ENCODE measurements at regions not wholly inside any gene's neighbourhood (a gene's known extent, or its start where the extent isn't known, plus 50 kb on each side); places are given as distances from the start of the nearest gene placed in this dataset.
"Not testable (repeated sequence)": the region's sequence is repeated elsewhere in the genome, so short reads cannot be mapped to it uniquely, and the experiment has no call there.

GRCh38 chr10:126749015-126749655 lies 78.6 kb upstream of the C10orf90 start:
- peak; percentile 71 for ATAC-seq

GRCh38 chr10:126754966-126755365 lies 84.5 kb upstream of the C10orf90 start:
- DNase-seq (no peak), ATAC-seq (no peak)
- Mint-ChIP-seq H3K36me3 (ENCODE audit: low read depth) (no peaks in the 10 kb centered on the region), H3K9me3 (ENCODE audit: insufficient read depth) (no peaks in the 10 kb centered on the region), H3K4me3 (no peak overlapping the region), H3K27me3 (ENCODE audit: low read depth) (no peaks in the 10 kb centered on the region), H3K4me1 (ENCODE audit: low read depth) (no peaks in the 10 kb centered on the region), H3K27ac (no peak overlapping the region)
- POLR2A ChIA-PET, result no interaction called here
- CTCF ChIA-PET, result no interaction called here

More at GRCh38 chr10:126749015-126749655, 78.6 kb upstream of the C10orf90 start:
- Mint-ChIP-seq H3K4me3 (no peak overlapping the region), H3K36me3 (ENCODE audit: low read depth) (no peaks in the 10 kb centered on the region), H3K4me1 (ENCODE audit: low read depth) (no peaks in the 10 kb centered on the region), H3K27me3 (ENCODE audit: low read depth) (no peaks in the 10 kb centered on the region), H3K27ac (no peak overlapping the region), H3K9me3 (ENCODE audit: insufficient read depth) (no peaks in the 10 kb centered on the region)
- ChIA-PET CTCF (interaction anchor here (0.5 to 0.6 kb wide), 2 partner anchors 703 to 867 kb away, joined by 3 read pairs; no protein-coding TSS in a partner anchor), POLR2A (no interaction called here)
- peak; percentile 54 for DNase-seq

- H3K4me1 Mint-ChIP-seq (ENCODE audit: low read depth), result no peaks in the 10 kb centered on the region
- no peak for DNase-seq
- POLR2A ChIA-PET, result no interaction called here
- no peak for ATAC-seq
- no peak overlapping the region for H3K4me3 Mint-ChIP-seq
- no peaks in the 10 kb centered on the region for H3K36me3 Mint-ChIP-seq (ENCODE audit: low read depth)
- no peaks in the 10 kb centered on the region for H3K27me3 Mint-ChIP-seq (ENCODE audit: low read depth)
- no peaks in the 10 kb centered on the region for H3K9me3 Mint-ChIP-seq (ENCODE audit: insufficient read depth)
- CTCF ChIA-PET, result no interaction called here
- no peak overlapping the region for H3K27ac Mint-ChIP-seq
These were observed 88.4 kb upstream of the C10orf90 start for GRCh38 chr10:126758867-126759266.

GRCh38 chr10:126759531-126759930 lies 89.0 kb upstream of the C10orf90 start:
- no peaks in the 10 kb centered on the region for H3K4me1 Mint-ChIP-seq (ENCODE audit: low read depth)
- H3K4me3 Mint-ChIP-seq, result no peak overlapping the region
- no peaks in the 10 kb centered on the region for H3K27me3 Mint-ChIP-seq (ENCODE audit: low read depth)
- no peaks in the 10 kb centered on the region for H3K36me3 Mint-ChIP-seq (ENCODE audit: low read depth)
- H3K9me3 Mint-ChIP-seq (ENCODE audit: insufficient read depth), result no peaks in the 10 kb centered on the region
- POLR2A ChIA-PET, result no interaction called here
- ATAC-seq, result no peak
- DNase-seq, result no peak
- H3K27ac Mint-ChIP-seq, result no peak overlapping the region
- CTCF ChIA-PET, result no interaction called here

GRCh38 chr10:126766646-126767045 lies 96.2 kb upstream of the C10orf90 start:
- DNase-seq; H3K27me3 Mint-ChIP-seq (ENCODE audit: low read depth); POLR2A ChIA-PET; H3K9me3 Mint-ChIP-seq (ENCODE audit: insufficient read depth); CTCF ChIA-PET; H3K36me3 Mint-ChIP-seq (ENCODE audit: low read depth); H3K4me1 Mint-ChIP-seq (ENCODE audit: low read depth); H3K4me3 Mint-ChIP-seq; H3K27ac Mint-ChIP-seq; ATAC-seq: not testable (repeated sequence)

- no peak overlapping the region for H3K4me3 Mint-ChIP-seq
- POLR2A ChIA-PET, result no interaction called here
These were observed 100.3 kb upstream of the C10orf90 start for GRCh38 chr10:126770809-126771208.

GRCh38 chr10:126776168-126776567 lies 105.7 kb upstream of the C10orf90 start:
- CTCF ChIA-PET, result no interaction called here
- Mint-ChIP-seq H3K27me3 (ENCODE audit: low read depth) (no peaks in the 10 kb centered on the region), H3K9me3 (ENCODE audit: insufficient read depth) (no peaks in the 10 kb centered on the region), H3K27ac (no peak overlapping the region), H3K36me3 (ENCODE audit: low read depth) (no peaks in the 10 kb centered on the region), H3K4me1 (ENCODE audit: low read depth) (no peaks in the 10 kb centered on the region), H3K4me3 (no peak overlapping the region)
- DNase-seq (no peak), ATAC-seq (no peak)
- POLR2A ChIA-PET, result no interaction called here

More at GRCh38 chr10:126770809-126771208, 100.3 kb upstream of the C10orf90 start:
- CTCF ChIA-PET, result no interaction called here
- Mint-ChIP-seq H3K27ac (no peak overlapping the region), H3K27me3 (ENCODE audit: low read depth) (no peaks in the 10 kb centered on the region), H3K9me3 (ENCODE audit: insufficient read depth) (no peaks in the 10 kb centered on the region), H3K36me3 (ENCODE audit: low read depth) (no peaks in the 10 kb centered on the region), H3K4me1 (ENCODE audit: low read depth) (no peaks in the 10 kb centered on the region)
- no peak for ATAC-seq
- DNase-seq, result no peak

GRCh38 chr10:126777714-126778113 lies 107.2 kb upstream of the C10orf90 start:
- H3K27me3 Mint-ChIP-seq (ENCODE audit: low read depth), result no peaks in the 10 kb centered on the region
- CTCF ChIA-PET, result no interaction called here
- no peaks in the 10 kb centered on the region for H3K36me3 Mint-ChIP-seq (ENCODE audit: low read depth)
- ATAC-seq (no peak), DNase-seq (no peak)
- no peak overlapping the region for H3K4me3 Mint-ChIP-seq
- no peak overlapping the region for H3K27ac Mint-ChIP-seq
- H3K4me1 Mint-ChIP-seq (ENCODE audit: low read depth), result no peaks in the 10 kb centered on the region
- no peaks in the 10 kb centered on the region for H3K9me3 Mint-ChIP-seq (ENCODE audit: insufficient read depth)
- POLR2A ChIA-PET, result no interaction called here

- no peaks in the 10 kb centered on the region for H3K27me3 Mint-ChIP-seq (ENCODE audit: low read depth)
- ChIA-PET POLR2A (no interaction called here), CTCF (no interaction called here)
- H3K9me3 Mint-ChIP-seq (ENCODE audit: insufficient read depth), result no peaks in the 10 kb centered on the region
- no peak overlapping the region for H3K4me3 Mint-ChIP-seq
- no peaks in the 10 kb centered on the region for H3K4me1 Mint-ChIP-seq (ENCODE audit: low read depth)
- no peak overlapping the region for H3K27ac Mint-ChIP-seq
- H3K36me3 Mint-ChIP-seq (ENCODE audit: low read depth), result no peaks in the 10 kb centered on the region
- DNase-seq, result no peak
- ATAC-seq, result no peak
These were observed 111.1 kb upstream of the C10orf90 start for GRCh38 chr10:126781450-126782216.

- no peak overlapping the region for H3K4me3 Mint-ChIP-seq
- POLR2A ChIA-PET, result no interaction called here
These were observed 113.5 kb upstream of the C10orf90 start for GRCh38 chr10:126783806-126784557.

GRCh38 chr10:126787201-126787600 lies 116.7 kb upstream of the C10orf90 start:
- ATAC-seq, result no peak
- Mint-ChIP-seq H3K9me3 (ENCODE audit: insufficient read depth) (no peaks in the 10 kb centered on the region), H3K27me3 (ENCODE audit: low read depth) (no peaks in the 10 kb centered on the region), H3K36me3 (ENCODE audit: low read depth) (no peaks in the 10 kb centered on the region), H3K4me3 (no peak overlapping the region), H3K4me1 (ENCODE audit: low read depth) (no peaks in the 10 kb centered on the region), H3K27ac (no peak overlapping the region)
- no peak for DNase-seq
- ChIA-PET POLR2A (no interaction called here), CTCF (interaction anchor here (1.1 kb wide), 1 partner anchor 18 kb away, joined by 3 read pairs; no protein-coding TSS in a partner anchor)

More at GRCh38 chr10:126783806-126784557, 113.5 kb upstream of the C10orf90 start:
- Mint-ChIP-seq H3K27me3 (ENCODE audit: low read depth) (no peaks in the 10 kb centered on the region), H3K4me1 (ENCODE audit: low read depth) (no peaks in the 10 kb centered on the region), H3K27ac (no peak overlapping the region), H3K36me3 (ENCODE audit: low read depth) (no peaks in the 10 kb centered on the region), H3K9me3 (ENCODE audit: insufficient read depth) (no peaks in the 10 kb centered on the region)
- ATAC-seq (no peak), DNase-seq (no peak)
- CTCF ChIA-PET, result no interaction called here

- CTCF ChIA-PET, result no interaction called here
- ATAC-seq, result no peak
- H3K27ac Mint-ChIP-seq, result no peak overlapping the region
These were observed 109.9 kb upstream of the DOCK1 start for GRCh38 chr10:126795318-126795717.

More at GRCh38 chr10:126795318-126795717, 109.9 kb upstream of the DOCK1 start:
- no peaks in the 10 kb centered on the region for H3K9me3 Mint-ChIP-seq (ENCODE audit: insufficient read depth)
- POLR2A ChIA-PET, result no interaction called here
- no peaks in the 10 kb centered on the region for H3K36me3 Mint-ChIP-seq (ENCODE audit: low read depth)
- H3K4me1 Mint-ChIP-seq (ENCODE audit: low read depth), result no peaks in the 10 kb centered on the region
- no peaks in the 10 kb centered on the region for H3K27me3 Mint-ChIP-seq (ENCODE audit: low read depth)
- H3K4me3 Mint-ChIP-seq, result no peak overlapping the region
- no peak for DNase-seq
